Iris pigment epithelial cell (primary cell): ENCODE measurements at regions not wholly inside any gene's neighbourhood (a gene's known extent, or its start where the extent isn't known, plus 50 kb on each side); places are given as distances from the start of the nearest gene placed in this dataset.
"Not testable (repeated sequence)": the region's sequence is repeated elsewhere in the genome, so short reads cannot be mapped to it uniquely, and the experiment has no call there.

ENCODE experiments used
- DNase-seq: peaks from one replicate; pipeline ENCODE4 v3.0.0-alpha.2; 2011; ENCODE audit warnings: low read depth

GRCh38 chr7:119266790-119267189 lies 1006.2 kb upstream of the KCND2 start:
- not testable (repeated sequence) for DNase-seq

- peak; percentile 63 for DNase-seq
Measured at GRCh38 chr7:119270045-119270464, 1002.9 kb upstream of the KCND2 start.

GRCh38 chr7:119270644-119271043 lies 1002.3 kb upstream of the KCND2 start:
- no peak for DNase-seq

- DNase-seq, result no peak
Measured at GRCh38 chr7:119271147-119271779, 1001.7 kb upstream of the KCND2 start.

- DNase-seq, result no peak
Measured at GRCh38 chr7:119281181-119281846, 991.7 kb upstream of the KCND2 start.

GRCh38 chr7:119283353-119283752 lies 989.6 kb upstream of the KCND2 start:
- DNase-seq, result no peak

- no peak for DNase-seq
Measured at GRCh38 chr7:119288416-119288815, 984.6 kb upstream of the KCND2 start.

- not testable (repeated sequence) for DNase-seq
Measured at GRCh38 chr7:119300341-119300740, 972.6 kb upstream of the KCND2 start.

- DNase-seq, result no peak
Measured at GRCh38 chr7:119320316-119320715, 952.7 kb upstream of the KCND2 start.

GRCh38 chr7:119329715-119330114 lies 943.3 kb upstream of the KCND2 start:
- DNase-seq, result no peak

- DNase-seq, result no peak
Measured at GRCh38 chr7:119335405-119335804, 937.6 kb upstream of the KCND2 start.

GRCh38 chr7:119341822-119342221 lies 931.2 kb upstream of the KCND2 start:
- DNase-seq, result no peak

GRCh38 chr7:119343289-119343688 lies 929.7 kb upstream of the KCND2 start:
- no peak for DNase-seq

- DNase-seq, result no peak
Measured at GRCh38 chr7:119344466-119344865, 928.5 kb upstream of the KCND2 start.

- DNase-seq, result no peak
Measured at GRCh38 chr7:119348491-119348890, 924.5 kb upstream of the KCND2 start.

GRCh38 chr7:119350334-119350733 lies 922.6 kb upstream of the KCND2 start:
- no peak for DNase-seq

- no peak for DNase-seq
Measured at GRCh38 chr7:119351320-119351719, 921.7 kb upstream of the KCND2 start.

- no peak for DNase-seq
Measured at GRCh38 chr7:119374436-119374835, 898.5 kb upstream of the KCND2 start.

- no peak for DNase-seq
Measured at GRCh38 chr7:119377861-119378260, 895.1 kb upstream of the KCND2 start.

GRCh38 chr7:119382726-119383125 lies 890.2 kb upstream of the KCND2 start:
- no peak for DNase-seq

GRCh38 chr7:119395024-119395423 lies 878.0 kb upstream of the KCND2 start:
- no peak for DNase-seq

GRCh38 chr7:119397156-119397555 lies 875.8 kb upstream of the KCND2 start:
- DNase-seq, result no peak

GRCh38 chr7:119408596-119408995 lies 864.4 kb upstream of the KCND2 start:
- DNase-seq, result no peak

GRCh38 chr7:119413314-119413805 lies 859.6 kb upstream of the KCND2 start:
- no peak for DNase-seq
